ENCODE measurements at regions not wholly inside any gene's neighbourhood (a gene's known extent, or its start where the extent isn't known, plus 50 kb on each side); places are given as distances from the start of the nearest gene placed in this dataset.

GRCh38 chr10:59008452-59008851, 168.0 kb upstream of the PHYHIPL start:
- Histone ChIP-seq H3K9me1 (replicated peaks; ENCODE audit: control insufficient read depth, extremely low read depth, insufficient read depth, low read length) (no peaks in the 10 kb centered on the region), H3K9me3 (replicated peaks; ENCODE audit: control insufficient read depth, insufficient read depth, low read length) (no peaks in the 10 kb centered on the region), H2AFZ (ENCODE audit: low read depth, low read length) (no peak overlapping the region), H3K27me3 (ENCODE audit: control insufficient read depth in 2 of 2, insufficient read depth in 2 of 2, low read length in 2 of 2) (no peaks in the 10 kb centered on the region), H3K36me3 (ENCODE audit: control insufficient read depth in 2 of 2, extremely low read depth in 1 of 2, insufficient read depth in 2 of 2, low read length in 2 of 2) (no peaks in the 10 kb centered on the region), H3K4me1 (ENCODE audit: control insufficient read depth, extremely low read depth, insufficient read depth, low read length) (no peaks in the 10 kb centered on the region), H3K79me2 (ENCODE audit: control insufficient read depth, insufficient read depth, low read length) (no peaks in the 10 kb centered on the region), H3K4me2 (ENCODE audit: insufficient read depth, low read length) (no peak overlapping the region), H3K9ac (replicated peaks; ENCODE audit: extremely low read depth, insufficient read depth, low read length) (no peak overlapping the region), H4K20me1 (replicated peaks; ENCODE audit: control insufficient read depth, extremely low read depth, insufficient read depth, low read length) (no peaks in the 10 kb centered on the region), H3K4me3 (replicated peaks in 1 of 3; ENCODE audit: insufficient read depth in 1 of 3, low read depth in 1 of 3, low read length in 3 of 3) (no peak overlapping the region), H3K27ac (ENCODE audit: insufficient read depth, low read depth, low read length) (no peak overlapping the region)
- FAIRE-seq = no peak
- ChIA-PET CTCF (no interaction called here), POLR2A (no interaction called here)
- intact Hi-C loops (cut with micrococcal nuclease) = no loop called here
- dilution Hi-C loops (cut with MboI; ENCODE audit: extremely low pct_ligation_motif_present, low sequenced_read_pairs) = no loop called here
- TF ChIP-seq CTCF (IDR thresholded peaks at IDR 0.05; ENCODE audit: extremely low read depth in 1 of 2, insufficient read depth in 1 of 2, low read depth in 1 of 2, low read length in 2 of 2) (no peak), MYC (IDR thresholded peaks at IDR 0.05; ENCODE audit: low read depth, low read length) (no peak), GATA2 (IDR thresholded peaks at IDR 0.05; ENCODE audit: insufficient read depth, insufficient read length, low read depth, low read length) (no peak), FOS (IDR thresholded peaks at IDR 0.05; ENCODE audit: borderline replicate concordance, insufficient read depth, low read length) (no peak), EZH2 (IDR thresholded peaks at IDR 0.05; ENCODE audit: borderline replicate concordance, low read depth, low read length, severe bottlenecking) (no peak), JUN (IDR thresholded peaks at IDR 0.05; ENCODE audit: borderline replicate concordance, insufficient read depth, insufficient read length, low read depth) (no peak), POLR2A (IDR thresholded peaks at IDR 0.05; ENCODE audit: low read depth, low read length) (no peak), POLR2AphosphoS5 (IDR thresholded peaks at IDR 0.05; ENCODE audit: insufficient read depth, low read depth, low read length) (no peak)
- BruUV-seq (replicated peaks) = no TSS peak
- no peak for DNase-seq (ENCODE audit: low read depth, low spot score)

All from endothelial cell of umbilical vein (primary cell).